Skeletal muscle tissue (tissue), 3 donors: ENCODE measurements at regions not wholly inside any gene's neighbourhood (a gene's known extent, or its start where the extent isn't known, plus 50 kb on each side); places are given as distances from the start of the nearest gene placed in this dataset.
"Not testable (repeated sequence)": the region's sequence is repeated elsewhere in the genome, so short reads cannot be mapped to it uniquely, and the experiment has no call there.

Experiments
- H3K27ac ChIP-seq: one replicate; pipeline ENCODE4 v1.7.0; 2013; ENCODE audit warnings: mild to moderate bottlenecking, low read depth, low read length, inconsistent platforms
- H3K27me3 ChIP-seq, 3 donors: one replicate each; pipeline ENCODE4 v1.7.0; 2013; ENCODE audit warnings: low read length in 3 of 3; ENCODE audit not compliant: control insufficient read depth in 3 of 3, insufficient read depth in 3 of 3
- H3K36me3 ChIP-seq, 3 donors: one replicate each; pipeline ENCODE4 v1.7.0; 2013; ENCODE audit warnings: low read length in 3 of 3; ENCODE audit not compliant: control insufficient read depth in 3 of 3, insufficient read depth in 3 of 3
- H3K4me1 ChIP-seq, 3 donors: one replicate each; pipeline ENCODE4 v1.7.0; 2013; ENCODE audit warnings: low read length in 3 of 3, mild to moderate bottlenecking in 3 of 3; ENCODE audit not compliant: control insufficient read depth in 3 of 3, insufficient read depth in 3 of 3
- H3K4me3 ChIP-seq, 3 donors: one replicate each; pipeline ENCODE4 v1.7.0; 2013; ENCODE audit warnings: low read length in 3 of 3
- H3K9ac ChIP-seq, 3 donors: one replicate each; pipeline ENCODE4 v1.7.0; 2013; ENCODE audit warnings: low read length in 3 of 3, mild to moderate bottlenecking in 3 of 3, moderate library complexity in 2 of 3, low read depth in 1 of 3
- H3K9me3 ChIP-seq, 3 donors: one replicate each; pipeline ENCODE4 v1.7.0; 2013; ENCODE audit warnings: low read length in 3 of 3; ENCODE audit not compliant: control insufficient read depth in 3 of 3
- donor health status: Osteomylitis.

- H3K4me1 ChIP-seq: no peaks in the 10 kb centered on the region
- H3K4me3 ChIP-seq: no peak overlapping the region
- no peak overlapping the region for H3K9ac ChIP-seq
- H3K36me3 ChIP-seq: no peaks in the 10 kb centered on the region
- H3K27ac ChIP-seq: no peak overlapping the region
- H3K27me3 ChIP-seq: no peaks in the 10 kb centered on the region
- H3K9me3 ChIP-seq: no peaks in the 10 kb centered on the region
These were observed 161.1 kb downstream of the CRPPA start for GRCh38 chr7:16260236-16260728.

GRCh38 chr7:16256419-16256818 is 164.9 kb downstream of the CRPPA start:
- not testable (repeated sequence) for H3K9ac ChIP-seq

DNA sequence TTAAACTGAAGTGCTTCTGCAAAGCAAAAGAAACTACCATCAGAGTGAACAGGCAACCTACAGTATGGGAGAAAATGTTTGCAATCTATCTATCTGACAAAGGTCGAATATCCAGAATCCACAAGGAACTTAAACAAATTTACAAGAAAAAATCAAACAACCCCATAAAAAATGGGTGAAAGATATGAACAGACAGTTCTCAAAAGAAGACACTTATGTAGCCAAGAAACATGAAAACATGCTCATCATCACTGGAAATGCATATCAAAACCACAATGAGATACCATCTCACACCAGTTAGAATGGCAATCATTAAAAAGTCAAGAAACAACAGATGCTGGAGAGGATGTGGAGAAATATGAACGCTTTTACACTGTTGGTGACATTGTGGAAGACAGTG is 165.4 kb downstream of the CRPPA start:
- not testable (repeated sequence) for H3K4me1 ChIP-seq, H3K9ac ChIP-seq, H3K36me3 ChIP-seq, H3K27me3 ChIP-seq, H3K4me3 ChIP-seq, H3K9me3 ChIP-seq, H3K27ac ChIP-seq

More at GRCh38 chr7:16256419-16256818, 164.9 kb downstream of the CRPPA start:
- H3K27me3 ChIP-seq, H3K4me1 ChIP-seq, H3K9me3 ChIP-seq, H3K27ac ChIP-seq, H3K36me3 ChIP-seq, H3K4me3 ChIP-seq: not testable (repeated sequence)

- not testable (repeated sequence) for H3K9ac ChIP-seq, H3K27ac ChIP-seq, H3K9me3 ChIP-seq, H3K36me3 ChIP-seq, H3K4me1 ChIP-seq, H3K27me3 ChIP-seq, H3K4me3 ChIP-seq
These were observed 170.7 kb downstream of the CRPPA start for GRCh38 chr7:16250655-16251054.

GRCh38 chr7:16249204-16249603 is 172.1 kb downstream of the CRPPA start:
- not testable (repeated sequence) for H3K4me1 ChIP-seq

GRCh38 chr7:16248556-16248955 is 172.8 kb downstream of the CRPPA start:
- not testable (repeated sequence) for H3K27ac ChIP-seq, H3K9me3 ChIP-seq, H3K9ac ChIP-seq, H3K4me3 ChIP-seq, H3K4me1 ChIP-seq, H3K36me3 ChIP-seq, H3K27me3 ChIP-seq

More at GRCh38 chr7:16249204-16249603, 172.1 kb downstream of the CRPPA start:
- not testable (repeated sequence) for H3K9me3 ChIP-seq, H3K36me3 ChIP-seq, H3K27me3 ChIP-seq, H3K9ac ChIP-seq, H3K4me3 ChIP-seq, H3K27ac ChIP-seq

DNA sequence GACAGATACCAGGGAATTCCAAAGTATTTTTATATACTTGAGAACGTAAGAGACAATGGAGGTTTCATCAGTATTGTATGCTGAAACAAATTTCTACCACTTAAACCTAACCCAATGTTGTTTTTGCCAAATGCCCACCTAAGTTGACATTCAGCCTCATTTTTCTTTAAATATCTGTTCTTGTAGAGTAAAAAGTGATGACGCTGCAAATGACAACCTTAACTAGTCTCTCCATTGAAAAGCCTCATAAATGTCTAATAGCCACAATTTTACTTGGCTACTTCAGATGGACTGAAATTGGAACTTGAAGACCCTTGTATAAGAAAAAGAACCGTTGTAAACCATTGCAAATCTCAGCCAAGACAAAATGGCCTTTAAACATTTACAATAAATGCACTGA is 176.9 kb downstream of the CRPPA start:
- Histone ChIP-seq H3K27me3 (no peaks in the 10 kb centered on the region), H3K9me3 (peaks cover 0 to 3% (median 0%) of the 10 kb centered on the region in 3 donors), H3K9ac (no peak overlapping the region), H3K27ac (no peak overlapping the region), H3K36me3 (no peaks in the 10 kb centered on the region), H3K4me1 (no peaks in the 10 kb centered on the region), H3K4me3 (no peak overlapping the region)

DNA sequence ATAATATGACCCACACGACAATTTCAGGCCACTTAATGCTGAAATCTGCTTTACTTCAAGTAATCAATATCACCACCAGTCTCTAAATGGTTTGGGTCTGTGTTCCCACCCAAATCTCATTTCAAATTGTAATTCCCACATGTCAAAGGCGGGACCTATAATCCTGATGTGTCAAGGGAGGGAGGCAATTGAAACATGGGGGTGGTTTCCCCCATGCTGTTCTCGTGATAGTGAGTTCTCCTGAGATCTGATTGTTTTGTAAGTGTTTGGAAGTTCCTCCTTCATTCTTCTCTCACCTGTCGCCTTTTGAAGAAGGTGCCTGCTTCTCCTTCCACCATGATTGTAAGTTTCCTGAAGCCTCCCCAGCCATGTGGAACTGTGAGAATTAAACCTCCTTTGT is 178.4 kb downstream of the CRPPA start:
- Histone ChIP-seq H3K27ac (no peak overlapping the region), H3K4me3 (no peak overlapping the region), H3K36me3 (no peaks in the 10 kb centered on the region), H3K4me1 (no peaks in the 10 kb centered on the region), H3K9ac (no peak overlapping the region), H3K9me3 (peaks cover 0 to 3% (median 0%) of the 10 kb centered on the region in 3 donors), H3K27me3 (no peaks in the 10 kb centered on the region)

- Histone ChIP-seq H3K9ac (no peak overlapping the region), H3K27me3 (no peaks in the 10 kb centered on the region), H3K4me1 (no peaks in the 10 kb centered on the region), H3K4me3 (no peak overlapping the region), H3K36me3 (no peaks in the 10 kb centered on the region), H3K27ac (no peak overlapping the region), H3K9me3 (no peaks in the 10 kb centered on the region)
These were observed 180.3 kb downstream of the CRPPA start for GRCh38 chr7:16241017-16241416.

GRCh38 chr7:16236381-16236780 is 185.0 kb downstream of the CRPPA start:
- Histone ChIP-seq H3K9ac (no peak overlapping the region), H3K36me3 (no peaks in the 10 kb centered on the region), H3K4me1 (peaks cover 0 to 2% (median 0%) of the 10 kb centered on the region in 3 donors), H3K27ac (no peak overlapping the region), H3K4me3 (no peak overlapping the region), H3K27me3 (no peaks in the 10 kb centered on the region), H3K9me3 (peaks cover 0 to 9% (median 0%) of the 10 kb centered on the region in 3 donors)
